IMR-90 (cell line): ENCODE measurements at regions not wholly inside any gene's neighbourhood (a gene's known extent, or its start where the extent isn't known, plus 50 kb on each side); places are given as distances from the start of the nearest gene placed in this dataset.

ENCODE experiments used
- ATAC-seq: fragments of 200-7000 bp; cut with Tn5 transposase; 2 replicates; pipeline ENCODE4 v1.9.1; 2020; ENCODE audit warnings: low read depth, mild to moderate bottlenecking, moderate library complexity
- BruUV-seq: library from RNA; stranded (reverse); fragments of 400-500 nt; replicated peaks from 2 replicates; lab custom pipeline; 2021; lab: Mats Ljungman, UMichigan
- CTCF ChIA-PET: fragments of 300-600 bp; formaldehyde crosslinking; extraction: SDS; loops from one replicate; lab custom pipeline; 2021; ENCODE audit warnings: antibody characterized with exemption; lab: Yijun Ruan, JAX
- POLR2A ChIA-PET: fragments of 300-600 bp; sonication (Branson Sonifier 250); formaldehyde crosslinking; loops from one replicate; lab custom pipeline; 2022; ENCODE audit warnings: antibody characterized with exemption; ENCODE audit not compliant: unreplicated experiment; lab: Charles Lee
- DNase-seq: peaks from one replicate; pipeline ENCODE4 v3.0.0; 2013
- H2AFZ ChIP-seq: replicated peaks from 2 replicates; pipeline ENCODE3; 2013; ENCODE audit warnings: low read length, mild to moderate bottlenecking; ENCODE audit not compliant: poor library complexity
- H2AK5ac ChIP-seq: 2 replicates; pipeline ENCODE4 v1.6.1; 2013; ENCODE audit warnings: low read depth, low read length, inconsistent platforms
- H2AK9ac ChIP-seq: replicated peaks from 2 replicates; pipeline ENCODE3; 2013; ENCODE audit warnings: mild to moderate bottlenecking, low read depth, low read length, moderate library complexity; ENCODE audit not compliant: poor library complexity
- H2BK120ac ChIP-seq: 2 replicates; pipeline ENCODE4 v1.6.1; 2013; ENCODE audit warnings: low read depth, low read length, inconsistent platforms
- H2BK15ac ChIP-seq: 3 replicates; pipeline ENCODE4 v1.6.1; 2013; ENCODE audit warnings: low read depth, low read length, inconsistent platforms
- H2BK20ac ChIP-seq: 2 replicates; pipeline ENCODE4 v1.6.1; 2013; ENCODE audit warnings: low read depth, mild to moderate bottlenecking, inconsistent platforms, low read length, moderate library complexity
- H2BK5ac ChIP-seq: 2 replicates; pipeline ENCODE4 v1.6.1; 2013; ENCODE audit warnings: mild to moderate bottlenecking, low read depth, low read length, inconsistent platforms; ENCODE audit not compliant: poor library complexity, severe bottlenecking
- H3K14ac ChIP-seq: replicated peaks from 2 replicates; pipeline ENCODE4 v1.6.1; 2013; ENCODE audit warnings: low read depth, low read length, inconsistent platforms
- H3K18ac ChIP-seq: 2 replicates; pipeline ENCODE4 v1.6.1; 2013; ENCODE audit warnings: low read depth, low read length, control low read depth
- H3K23ac ChIP-seq: 2 replicates; pipeline ENCODE4 v1.6.1; 2013; ENCODE audit warnings: low read depth, low read length, inconsistent platforms
- H3K27ac ChIP-seq: 2 replicates; pipeline ENCODE4 v1.5.1; 2013; ENCODE audit warnings: mild to moderate bottlenecking, control low read depth, low read length; ENCODE audit not compliant: insufficient read depth
- H3K27me3 ChIP-seq: 2 replicates; pipeline ENCODE4 v1.6.1; 2013; ENCODE audit warnings: low read length; ENCODE audit not compliant: control insufficient read depth, insufficient read depth
- H3K36me3 ChIP-seq: 2 replicates; pipeline ENCODE4 v1.6.1; 2013; ENCODE audit warnings: low read length, mixed read lengths; ENCODE audit not compliant: control insufficient read depth, insufficient read depth
- H3K4ac ChIP-seq: 2 replicates; pipeline ENCODE4 v1.6.1; 2013; ENCODE audit warnings: low read depth, low read length, inconsistent platforms
- H3K4me1 ChIP-seq: 2 replicates; pipeline ENCODE4 v1.6.1; 2013; ENCODE audit warnings: low read length, mixed read lengths; ENCODE audit not compliant: control insufficient read depth, insufficient read depth
- H3K4me2 ChIP-seq: 2 replicates; pipeline ENCODE4 v1.6.1; 2013; ENCODE audit warnings: low read depth, mild to moderate bottlenecking, control low read depth, low read length, moderate library complexity
- H3K4me3 ChIP-seq: 2 replicates; pipeline ENCODE4 v1.5.1; 2013; ENCODE audit warnings: low read depth, mild to moderate bottlenecking, control low read depth, low read length, moderate library complexity; ENCODE audit not compliant: insufficient read depth
- H3K56ac ChIP-seq: 2 replicates; pipeline ENCODE4 v1.6.1; 2013; ENCODE audit warnings: low read length, inconsistent platforms; ENCODE audit not compliant: insufficient read depth; ENCODE audit errors: extremely low read depth
- H3K79me1 ChIP-seq, 2 experiments: 2 replicates each; pipeline ENCODE4 v1.6.1; 2013; ENCODE audit warnings: low read length in 2 of 2, inconsistent platforms in 1 of 2, low read depth in 1 of 2
- H3K9ac ChIP-seq: 2 replicates; pipeline ENCODE4 v1.6.1; 2013; ENCODE audit warnings: low read depth, low read length, control low read depth
- H3K9me1 ChIP-seq: 2 replicates; pipeline ENCODE4 v1.6.1; 2013; ENCODE audit warnings: low read length, inconsistent platforms; ENCODE audit not compliant: insufficient read depth
- H3K9me3 ChIP-seq: 2 replicates; pipeline ENCODE4 v1.6.1; 2013; ENCODE audit warnings: low read length; ENCODE audit not compliant: control insufficient read depth, insufficient read depth
- H4K20me1 ChIP-seq: 2 replicates; pipeline ENCODE4 v1.6.1; 2013; ENCODE audit warnings: low read length, inconsistent platforms; ENCODE audit not compliant: insufficient read depth
- H4K5ac ChIP-seq: 2 replicates; pipeline ENCODE4 v1.6.1; 2013; ENCODE audit warnings: mild to moderate bottlenecking, low read depth, low read length, control low read depth
- H4K8ac ChIP-seq, 2 experiments: 2 replicates each; pipeline ENCODE4 v1.6.1; 2013; ENCODE audit warnings: low read depth in 2 of 2, low read length in 2 of 2, control low read depth in 1 of 2, inconsistent platforms in 1 of 2
- H4K91ac ChIP-seq: 2 replicates; pipeline ENCODE4 v1.6.1; 2013; ENCODE audit warnings: low read depth, low read length, inconsistent platforms; ENCODE audit not compliant: insufficient read depth
- USF2 ChIP-seq: fragments of 150-350 bp; IDR thresholded peaks from 2 replicates; pipeline ENCODE4 v1.6.1; 2017; ENCODE audit warnings: mild to moderate bottlenecking, antibody characterized with exemption, low read length, low read depth
- WGBS, 2 experiments: methylation state at CpG; one replicate each; pipeline versions ENCODE4 v1.1.5 to v1.1.7; 2013; ENCODE audit warnings: missing lambda C conversion rate in 2 of 2; ENCODE audit not compliant: insufficient read length in 1 of 2; ENCODE audit errors: extremely low coverage in 2 of 2; 5-methylcytosine and 5-hydroxymethylcytosine counted together
- dilution Hi-C: fragments of 300-500 bp; cut with HindIII; formaldehyde crosslinking; loops from one replicate; pipeline ENCODE4 v1.14.3; 2018; ENCODE audit warnings: low sequenced_read_pairs; ENCODE audit not compliant: unreplicated experiment
- in situ Hi-C: fragments of 300-500 bp; cut with MboI; formaldehyde crosslinking; loops from 3 replicates; pipeline ENCODE4 v1.14.3; 2019; ENCODE audit warnings: low sequenced_read_pairs, inconsistent platforms, mixed read lengths
- intact Hi-C: fragments of 100-400 bp; cut with micrococcal nuclease; formaldehyde crosslinking; loops from 2 replicates; pipeline ENCODE4 v1.10.0; 2022

- Histone ChIP-seq H2BK15ac (no peak overlapping the region), H3K9me1 (no peaks in the 10 kb centered on the region), H3K4me3 (no peak overlapping the region), H2BK5ac (no peak overlapping the region), H3K4ac (no peak overlapping the region), H3K4me2 (no peak overlapping the region), H3K27me3 (no peaks in the 10 kb centered on the region), H2AK5ac (no peak overlapping the region), H2AK9ac (no peak overlapping the region), H3K23ac (no peak overlapping the region), H3K9me3 (peaks cover 2% of the 10 kb centered on the region; the same call in 1 of the 2 replicates), H4K91ac (no peak overlapping the region), H3K36me3 (no peaks in the 10 kb centered on the region), H3K4me1 (no peaks in the 10 kb centered on the region), H3K18ac (no peak overlapping the region), H3K14ac (no peak overlapping the region), H4K8ac (no peak overlapping the region), H2AFZ (no peak overlapping the region), H2BK120ac (no peak overlapping the region), H4K5ac (no peak overlapping the region), H3K9ac (no peak overlapping the region), H4K20me1 (no peaks in the 10 kb centered on the region), H2BK20ac (no peak overlapping the region), H3K27ac (no peak overlapping the region), H3K79me1 (no peaks in the 10 kb centered on the region), H3K56ac (no peak overlapping the region)
- dilution Hi-C loops (no loop called here), in situ Hi-C loops (no loop called here), intact Hi-C loops (no loop called here)
- ATAC-seq (no peak), DNase-seq (no peak)
- WGBS, 2 experiments: no CpG with 5 or more reads among the region's 1 CpG
- POLR2A ChIA-PET: no interaction called here
- no peak for TF ChIP-seq USF2
- CTCF ChIA-PET: no interaction called here
- BruUV-seq: no TSS peak
Observed at GRCh38 chr9:26394025-26394424, 498.6 kb downstream of the CAAP1 start.
